ENCODE measurements at regions not wholly inside any gene's neighbourhood (a gene's known extent, or its start where the extent isn't known, plus 50 kb on each side); places are given as distances from the start of the nearest gene placed in this dataset.
"Not testable (repeated sequence)": the region's sequence is repeated elsewhere in the genome, so short reads cannot be mapped to it uniquely, and the experiment has no call there.

- no peak for DNase-seq
Observed at GRCh38 chr9:95572381-95573151, 55.8 kb upstream of the PTCH1 start.

GRCh38 chr9:95570646-95571045 lies 53.9 kb upstream of the PTCH1 start:
- DNase-seq: no peak

- DNase-seq: no peak
Observed at GRCh38 chr9:95570150-95570549, 53.4 kb upstream of the PTCH1 start.

GRCh38 chr9:95568735-95569134 lies 52.0 kb upstream of the PTCH1 start:
- not testable (repeated sequence) for DNase-seq

Measured in CD4-positive, alpha-beta T cell treated with Interleukin-21 for 1 hour (primary cell).